ENCODE measurements at regions not wholly inside any gene's neighbourhood (a gene's known extent, or its start where the extent isn't known, plus 50 kb on each side); places are given as distances from the start of the nearest gene placed in this dataset.

GRCh38 chr10:108616559-108617285, 1306.6 kb downstream of the XPNPEP1 start:
- no peak overlapping the region for H3K27ac ChIP-seq (ENCODE audit: low read depth, low read length, poor library complexity, severe bottlenecking)
- H3K36me3 ChIP-seq (ENCODE audit: insufficient read depth, low read length): no peaks in the 10 kb centered on the region
- no peak for TF ChIP-seq EZH2phosphoT487 (IDR thresholded peaks at IDR 0.05; ENCODE audit: borderline replicate concordance, low read depth, low read length)
- no peak for TF ChIP-seq CTCF (conservative IDR thresholded peaks at IDR 0.05; ENCODE audit: low read length)
- no peaks in the 10 kb centered on the region for H3K9me2 ChIP-seq (ENCODE audit: insufficient read depth, low read length)
- POLR2A ChIA-PET: no interaction called here
- no peaks in the 10 kb centered on the region for H3K79me2 ChIP-seq (ENCODE audit: insufficient read depth, low read depth, low read length)
- no peak overlapping the region for H2AFZ ChIP-seq (ENCODE audit: low read length)
- CTCF ChIA-PET (ENCODE audit: unreplicated experiment): no interaction called here
- H3K4me2 ChIP-seq (ENCODE audit: low read length): no peak overlapping the region
- H3K4me3 ChIP-seq (ENCODE audit: low read depth, low read length, poor library complexity, severe bottlenecking): no peak overlapping the region
- no TSS peak for BruUV-seq (replicated peaks)
- intact Hi-C loops (cut with micrococcal nuclease; ENCODE audit: unreplicated experiment): no loop called here
- H3K9me3 ChIP-seq (ENCODE audit: low read length): no peaks in the 10 kb centered on the region
- no peaks in the 10 kb centered on the region for H3K4me1 ChIP-seq (ENCODE audit: insufficient read depth, low read length, poor library complexity, severe bottlenecking)
- no peak for DNase-seq (ENCODE audit: low spot score)
- H4K20me1 ChIP-seq (ENCODE audit: insufficient read depth, low read length): no peaks in the 10 kb centered on the region

DNA sequence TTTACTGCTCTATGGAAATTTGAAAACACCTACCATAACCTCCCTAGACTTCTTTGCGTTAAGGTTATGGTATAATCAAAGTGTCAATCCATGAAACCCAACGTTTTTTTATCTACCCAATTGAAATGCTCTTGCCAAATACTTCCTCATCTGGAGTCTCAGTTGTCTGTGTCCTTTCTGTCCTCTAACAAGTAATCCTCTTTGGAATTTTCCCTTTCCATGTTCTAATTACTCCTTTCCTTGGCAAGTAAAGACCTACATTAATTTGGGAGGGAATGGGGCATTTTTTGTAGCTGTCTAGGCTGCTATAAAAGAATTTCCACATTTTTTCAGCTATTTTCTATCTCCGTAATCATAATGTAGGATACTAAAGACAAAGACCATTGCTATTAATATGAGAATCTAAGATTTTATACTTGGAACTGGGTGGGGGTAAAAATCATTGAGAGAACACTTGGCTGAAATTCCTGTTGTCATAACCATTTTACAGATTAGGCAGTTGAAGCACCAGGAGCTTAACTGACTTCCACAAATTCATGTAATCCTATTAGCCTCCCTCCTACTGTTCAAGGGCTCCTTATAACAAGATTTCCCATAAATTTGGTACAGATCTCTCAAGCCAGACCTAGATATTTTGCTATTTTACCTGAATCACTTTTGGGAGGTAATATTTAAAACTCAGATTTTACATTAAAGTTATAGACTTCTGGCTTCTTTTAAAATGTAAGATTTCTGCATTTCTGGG, 1307.6 kb downstream of the XPNPEP1 start:
- no peaks in the 10 kb centered on the region for H3K79me2 ChIP-seq (ENCODE audit: insufficient read depth, low read depth, low read length)
- no peaks in the 10 kb centered on the region for H3K9me2 ChIP-seq (ENCODE audit: insufficient read depth, low read length)
- POLR2A ChIA-PET: no interaction called here
- BruUV-seq (replicated peaks): no TSS peak
- intact Hi-C loops (cut with micrococcal nuclease; ENCODE audit: unreplicated experiment): no loop called here
- no peak overlapping the region for H2AFZ ChIP-seq (ENCODE audit: low read length)
- H3K9me3 ChIP-seq (ENCODE audit: low read length): no peaks in the 10 kb centered on the region
- CTCF ChIA-PET (ENCODE audit: unreplicated experiment): no interaction called here
- no peak for DNase-seq (ENCODE audit: low spot score)
- no peak overlapping the region for H3K4me2 ChIP-seq (ENCODE audit: low read length)
- H3K4me3 ChIP-seq (ENCODE audit: low read depth, low read length, poor library complexity, severe bottlenecking): no peak overlapping the region
- H4K20me1 ChIP-seq (ENCODE audit: insufficient read depth, low read length): no peaks in the 10 kb centered on the region
- no peaks in the 10 kb centered on the region for H3K36me3 ChIP-seq (ENCODE audit: insufficient read depth, low read length)
- no peak overlapping the region for H3K27ac ChIP-seq (ENCODE audit: low read depth, low read length, poor library complexity, severe bottlenecking)
- H3K4me1 ChIP-seq (ENCODE audit: insufficient read depth, low read length, poor library complexity, severe bottlenecking): no peaks in the 10 kb centered on the region
- TF ChIP-seq EZH2phosphoT487 (IDR thresholded peaks at IDR 0.05; ENCODE audit: borderline replicate concordance, low read depth, low read length) (no peak), CTCF (conservative IDR thresholded peaks at IDR 0.05; ENCODE audit: low read length) (no peak)

GRCh38 chr10:108612485-108612884, 1310.8 kb downstream of the XPNPEP1 start:
- Histone ChIP-seq H3K4me3 (ENCODE audit: low read depth, low read length, poor library complexity, severe bottlenecking) (no peak overlapping the region), H3K4me2 (ENCODE audit: low read length) (no peak overlapping the region), H4K20me1 (ENCODE audit: insufficient read depth, low read length) (no peaks in the 10 kb centered on the region), H3K9me3 (ENCODE audit: low read length) (no peaks in the 10 kb centered on the region), H3K36me3 (ENCODE audit: insufficient read depth, low read length) (no peaks in the 10 kb centered on the region), H3K9me2 (ENCODE audit: insufficient read depth, low read length) (no peaks in the 10 kb centered on the region), H3K79me2 (ENCODE audit: insufficient read depth, low read depth, low read length) (no peaks in the 10 kb centered on the region), H3K27ac (ENCODE audit: low read depth, low read length, poor library complexity, severe bottlenecking) (no peak overlapping the region), H3K4me1 (ENCODE audit: insufficient read depth, low read length, poor library complexity, severe bottlenecking) (no peaks in the 10 kb centered on the region), H2AFZ (ENCODE audit: low read length) (no peak overlapping the region)
- intact Hi-C loops (cut with micrococcal nuclease; ENCODE audit: unreplicated experiment): loop anchor here (1.0 kb wide), 1 partner anchor 10 kb away; no protein-coding TSS in a partner anchor
- no TSS peak for BruUV-seq (replicated peaks)
- DNase-seq (ENCODE audit: low spot score): no peak
- CTCF ChIA-PET (ENCODE audit: unreplicated experiment): no interaction called here
- POLR2A ChIA-PET: interaction anchor here (0.6 to 0.7 kb wide), 3 partner anchors 52 to 886 kb away, joined by 4 to 7 read pairs (median 5); no protein-coding TSS in a partner anchor
- no peak for TF ChIP-seq CTCF (conservative IDR thresholded peaks at IDR 0.05; ENCODE audit: low read length)
- no peak for TF ChIP-seq EZH2phosphoT487 (IDR thresholded peaks at IDR 0.05; ENCODE audit: borderline replicate concordance, low read depth, low read length)

Measured in OCI-LY7 (cell line).